ENCODE measurements at regions not wholly inside any gene's neighbourhood (a gene's known extent, or its start where the extent isn't known, plus 50 kb on each side); places are given as distances from the start of the nearest gene placed in this dataset.

DNA sequence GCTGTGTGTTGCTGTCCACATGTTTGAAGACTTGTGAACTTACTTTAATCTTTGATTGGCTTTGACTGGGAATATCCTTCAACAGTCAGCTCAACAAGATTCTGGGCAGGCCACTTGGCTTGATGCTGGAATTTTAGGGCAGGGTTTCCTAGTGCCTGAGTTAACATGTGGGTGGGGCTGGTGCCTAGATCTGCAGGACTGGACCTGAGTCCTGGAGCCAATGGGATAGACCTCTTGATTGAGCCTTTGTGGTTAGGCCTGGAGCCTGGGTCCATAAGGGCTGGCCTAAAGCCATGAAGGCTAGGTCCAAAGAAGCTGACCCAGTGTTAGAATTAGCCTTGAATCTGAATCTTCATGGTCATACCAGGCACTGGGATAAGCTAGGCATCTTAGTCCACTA lies 757.1 kb upstream of the ADGRL3 start:
- H4K20me1 ChIP-seq (ENCODE audit: insufficient read depth, low read length), result no peaks in the 10 kb centered on the region
- intact Hi-C loops (cut with micrococcal nuclease; ENCODE audit: unreplicated experiment), result no loop called here
- CTCF ChIA-PET (ENCODE audit: low intra/inter-chr PET ratio, low total read pairs), result no interaction called here
- TF ChIP-seq ZNF569 (CRISPR knock-in tag; IDR thresholded peaks at IDR 0.05; ENCODE audit: borderline replicate concordance) (no peak), EP300 (IDR thresholded peaks at IDR 0.05; ENCODE audit: low read depth in 2 of 2, low read length in 2 of 2) (no peak), EP300 (CRISPR knock-in tag; IDR thresholded peaks at IDR 0.05; ENCODE audit: borderline replicate concordance) (no peak), ZBTB33 (CRISPR knock-in tag; IDR thresholded peaks at IDR 0.05) (no peak), SOX5 (CRISPR knock-in tag; IDR thresholded peaks at IDR 0.05; ENCODE audit: borderline replicate concordance) (no peak), WIZ (CRISPR knock-in tag; IDR thresholded peaks at IDR 0.05) (no peak), ZXDC (CRISPR knock-in tag; IDR thresholded peaks at IDR 0.05) (no peak), FOXJ3 (CRISPR knock-in tag; IDR thresholded peaks at IDR 0.05; ENCODE audit: borderline replicate concordance) (no peak), KDM2A (CRISPR knock-in tag; IDR thresholded peaks at IDR 0.05; ENCODE audit: borderline replicate concordance, low read depth) (no peak), GMEB1 (CRISPR knock-in tag; IDR thresholded peaks at IDR 0.05; ENCODE audit: borderline replicate concordance) (no peak), BCL3 (CRISPR knock-in tag; IDR thresholded peaks at IDR 0.05) (no peak)
- TF ChIP-seq, protein P1, sequence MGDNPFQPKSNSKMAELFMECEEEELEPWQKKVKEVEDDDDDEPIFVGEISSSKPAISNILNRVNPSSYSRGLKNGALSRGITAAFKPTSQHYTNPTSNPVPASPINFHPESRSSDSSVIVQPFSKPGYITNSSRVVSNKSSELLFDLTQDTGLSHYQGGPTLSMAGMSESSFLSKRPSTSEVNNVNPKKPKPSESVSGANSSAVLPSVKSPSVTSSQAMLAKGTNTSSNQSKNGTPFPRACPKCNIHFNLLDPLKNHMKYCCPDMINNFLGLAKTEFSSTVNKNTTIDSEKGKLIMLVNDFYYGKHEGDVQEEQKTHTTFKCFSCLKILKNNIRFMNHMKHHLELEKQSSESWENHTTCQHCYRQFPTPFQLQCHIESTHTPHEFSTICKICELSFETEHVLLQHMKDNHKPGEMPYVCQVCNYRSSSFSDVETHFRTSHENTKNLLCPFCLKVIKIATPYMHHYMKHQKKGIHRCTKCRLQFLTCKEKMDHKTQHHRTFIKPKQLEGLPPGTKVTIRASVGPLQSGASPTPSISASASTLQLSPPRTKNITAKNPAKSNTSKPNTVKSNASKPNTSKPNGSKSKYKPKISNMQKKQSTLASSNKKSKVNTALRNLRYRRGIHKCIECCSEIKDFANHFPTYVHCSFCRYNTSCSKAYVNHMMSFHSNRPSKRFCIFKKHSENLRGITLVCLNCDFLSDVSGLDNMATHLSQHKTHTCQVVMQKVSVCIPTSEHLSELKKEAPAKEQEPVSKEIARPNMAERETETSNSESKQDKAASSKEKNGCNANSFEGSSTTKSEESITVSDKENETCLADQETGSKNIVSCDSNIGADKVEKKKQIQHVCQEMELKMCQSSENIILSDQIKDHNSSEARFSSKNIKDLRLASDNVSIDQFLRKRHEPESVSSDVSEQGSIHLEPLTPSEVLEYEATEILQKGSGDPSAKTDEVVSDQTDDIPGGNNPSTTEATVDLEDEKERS (CRISPR knock-in tag; IDR thresholded peaks at IDR 0.05), result no peak
- TF ChIP-seq, protein P2, sequence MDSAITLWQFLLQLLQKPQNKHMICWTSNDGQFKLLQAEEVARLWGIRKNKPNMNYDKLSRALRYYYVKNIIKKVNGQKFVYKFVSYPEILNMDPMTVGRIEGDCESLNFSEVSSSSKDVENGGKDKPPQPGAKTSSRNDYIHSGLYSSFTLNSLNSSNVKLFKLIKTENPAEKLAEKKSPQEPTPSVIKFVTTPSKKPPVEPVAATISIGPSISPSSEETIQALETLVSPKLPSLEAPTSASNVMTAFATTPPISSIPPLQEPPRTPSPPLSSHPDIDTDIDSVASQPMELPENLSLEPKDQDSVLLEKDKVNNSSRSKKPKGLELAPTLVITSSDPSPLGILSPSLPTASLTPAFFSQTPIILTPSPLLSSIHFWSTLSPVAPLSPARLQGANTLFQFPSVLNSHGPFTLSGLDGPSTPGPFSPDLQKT (CRISPR knock-in tag; IDR thresholded peaks at IDR 0.05; ENCODE audit: borderline replicate concordance), result no peak

More for the DNA sequence above, 757.1 kb upstream of the ADGRL3 start:
- H3K9ac ChIP-seq (ENCODE audit: insufficient read depth, low read depth, low read length), result no peak overlapping the region
- H3K4me1 ChIP-seq (ENCODE audit: insufficient read depth, low read length), result no peaks in the 10 kb centered on the region
- POLR2A ChIA-PET, result no interaction called here
- H3K79me2 ChIP-seq (ENCODE audit: insufficient read depth, low read length), result no peaks in the 10 kb centered on the region
- in situ Hi-C loops (cut with HindIII; ENCODE audit: extremely low pct_ligation_motif_present, low pct_unique_long_range_greater_than_20kb), result no loop called here
- no peaks in the 10 kb centered on the region for H3K36me3 ChIP-seq (replicated peaks in 1 of 2; ENCODE audit: control insufficient read depth in 1 of 2, insufficient read depth in 2 of 2, low read length in 2 of 2)
- H3K9me3 ChIP-seq (ENCODE audit: low read length), result peaks cover 49% of the 10 kb centered on the region
- H3K27me3 ChIP-seq (ENCODE audit: control insufficient read depth in 1 of 2, insufficient read depth in 2 of 2, low read length in 2 of 2), result no peaks in the 10 kb centered on the region
- DNase-seq (ENCODE audit: low spot score) (no peak), FAIRE-seq (no peak), ATAC-seq (no peak)
- H3K4me2 ChIP-seq (ENCODE audit: low read depth, low read length), result no peak overlapping the region
- BruUV-seq (replicated peaks), result no TSS peak
- no peak overlapping the region for H3K4me3 ChIP-seq (replicated peaks in 1 of 3; ENCODE audit: insufficient read depth in 1 of 3, low read depth in 2 of 3, low read length in 3 of 3)
- H2AFZ ChIP-seq (ENCODE audit: low read length), result no peak overlapping the region
- H3K27ac ChIP-seq (ENCODE audit: extremely low read length, insufficient read depth, low read length), result no peak overlapping the region
